ENCODE measurements at regions not wholly inside any gene's neighbourhood (a gene's known extent, or its start where the extent isn't known, plus 50 kb on each side); places are given as distances from the start of the nearest gene placed in this dataset.

DNA sequence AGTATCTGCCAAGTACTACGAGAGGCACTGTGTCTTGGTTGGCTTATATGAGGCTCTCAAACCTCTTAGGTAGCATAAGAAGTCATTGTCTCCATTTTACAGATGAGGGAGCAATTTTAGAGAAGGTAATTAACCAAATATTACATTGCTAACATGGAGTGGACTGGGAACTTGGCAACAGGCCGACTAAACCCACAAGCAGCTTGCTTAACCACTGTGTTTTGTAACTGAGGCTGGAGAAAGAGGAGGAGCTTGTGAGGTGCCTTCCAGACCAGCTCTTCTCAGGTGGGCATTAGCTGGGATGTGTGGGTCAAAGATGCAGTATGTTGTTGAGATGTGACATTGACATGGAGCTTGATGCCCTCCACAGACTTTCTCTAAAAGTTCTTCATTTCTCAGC lies 835.6 kb upstream of the RBFOX1 start (continued):
- TF ChIP-seq, protein P1, sequence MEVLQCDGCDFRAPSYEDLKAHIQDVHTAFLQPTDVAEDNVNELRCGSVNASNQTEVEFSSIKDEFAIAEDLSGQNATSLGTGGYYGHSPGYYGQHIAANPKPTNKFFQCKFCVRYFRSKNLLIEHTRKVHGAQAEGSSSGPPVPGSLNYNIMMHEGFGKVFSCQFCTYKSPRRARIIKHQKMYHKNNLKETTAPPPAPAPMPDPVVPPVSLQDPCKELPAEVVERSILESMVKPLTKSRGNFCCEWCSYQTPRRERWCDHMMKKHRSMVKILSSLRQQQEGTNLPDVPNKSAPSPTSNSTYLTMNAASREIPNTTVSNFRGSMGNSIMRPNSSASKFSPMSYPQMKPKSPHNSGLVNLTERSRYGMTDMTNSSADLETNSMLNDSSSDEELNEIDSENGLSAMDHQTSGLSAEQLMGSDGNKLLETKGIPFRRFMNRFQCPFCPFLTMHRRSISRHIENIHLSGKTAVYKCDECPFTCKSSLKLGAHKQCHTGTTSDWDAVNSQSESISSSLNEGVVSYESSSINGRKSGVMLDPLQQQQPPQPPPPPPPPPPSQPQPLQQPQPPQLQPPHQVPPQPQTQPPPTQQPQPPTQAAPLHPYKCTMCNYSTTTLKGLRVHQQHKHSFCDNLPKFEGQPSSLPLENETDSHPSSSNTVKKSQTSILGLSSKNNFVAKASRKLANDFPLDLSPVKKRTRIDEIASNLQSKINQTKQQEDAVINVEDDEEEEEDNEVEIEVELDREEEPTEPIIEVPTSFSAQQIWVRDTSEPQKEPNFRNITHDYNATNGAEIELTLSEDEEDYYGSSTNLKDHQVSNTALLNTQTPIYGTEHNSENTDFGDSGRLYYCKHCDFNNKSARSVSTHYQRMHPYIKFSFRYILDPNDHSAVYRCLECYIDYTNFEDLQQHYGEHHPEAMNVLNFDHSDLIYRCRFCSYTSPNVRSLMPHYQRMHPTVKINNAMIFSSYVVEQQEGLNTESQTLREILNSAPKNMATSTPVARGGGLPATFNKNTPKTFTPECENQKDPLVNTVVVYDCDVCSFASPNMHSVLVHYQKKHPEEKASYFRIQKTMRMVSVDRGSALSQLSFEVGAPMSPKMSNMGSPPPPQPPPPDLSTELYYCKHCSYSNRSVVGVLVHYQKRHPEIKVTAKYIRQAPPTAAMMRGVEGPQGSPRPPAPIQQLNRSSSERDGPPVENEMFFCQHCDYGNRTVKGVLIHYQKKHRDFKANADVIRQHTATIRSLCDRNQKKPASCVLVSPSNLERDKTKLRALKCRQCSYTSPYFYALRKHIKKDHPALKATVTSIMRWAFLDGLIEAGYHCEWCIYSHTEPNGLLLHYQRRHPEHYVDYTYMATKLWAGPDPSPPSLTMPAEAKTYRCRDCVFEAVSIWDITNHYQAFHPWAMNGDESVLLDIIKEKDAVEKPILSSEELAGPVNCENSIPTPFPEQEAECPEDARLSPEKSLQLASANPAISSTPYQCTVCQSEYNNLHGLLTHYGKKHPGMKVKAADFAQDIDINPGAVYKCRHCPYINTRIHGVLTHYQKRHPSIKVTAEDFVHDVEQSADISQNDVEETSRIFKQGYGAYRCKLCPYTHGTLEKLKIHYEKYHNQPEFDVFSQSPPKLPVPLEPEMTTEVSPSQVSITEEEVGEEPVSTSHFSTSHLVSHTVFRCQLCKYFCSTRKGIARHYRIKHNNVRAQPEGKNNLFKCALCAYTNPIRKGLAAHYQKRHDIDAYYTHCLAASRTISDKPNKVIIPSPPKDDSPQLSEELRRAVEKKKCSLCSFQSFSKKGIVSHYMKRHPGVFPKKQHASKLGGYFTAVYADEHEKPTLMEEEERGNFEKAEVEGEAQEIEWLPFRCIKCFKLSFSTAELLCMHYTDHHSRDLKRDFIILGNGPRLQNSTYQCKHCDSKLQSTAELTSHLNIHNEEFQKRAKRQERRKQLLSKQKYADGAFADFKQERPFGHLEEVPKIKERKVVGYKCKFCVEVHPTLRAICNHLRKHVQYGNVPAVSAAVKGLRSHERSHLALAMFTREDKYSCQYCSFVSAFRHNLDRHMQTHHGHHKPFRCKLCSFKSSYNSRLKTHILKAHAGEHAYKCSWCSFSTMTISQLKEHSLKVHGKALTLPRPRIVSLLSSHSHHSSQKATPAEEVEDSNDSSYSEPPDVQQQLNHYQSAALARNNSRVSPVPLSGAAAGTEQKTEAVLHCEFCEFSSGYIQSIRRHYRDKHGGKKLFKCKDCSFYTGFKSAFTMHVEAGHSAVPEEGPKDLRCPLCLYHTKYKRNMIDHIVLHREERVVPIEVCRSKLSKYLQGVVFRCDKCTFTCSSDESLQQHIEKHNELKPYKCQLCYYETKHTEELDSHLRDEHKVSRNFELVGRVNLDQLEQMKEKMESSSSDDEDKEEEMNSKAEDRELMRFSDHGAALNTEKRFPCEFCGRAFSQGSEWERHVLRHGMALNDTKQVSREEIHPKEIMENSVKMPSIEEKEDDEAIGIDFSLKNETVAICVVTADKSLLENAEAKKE (CRISPR knock-in tag; IDR thresholded peaks at IDR 0.05): no peak
- TF ChIP-seq NANOG (IDR thresholded peaks at IDR 0.05; ENCODE audit: borderline replicate concordance) (no peak), STAT1 (IDR thresholded peaks at IDR 0.05; ENCODE audit: unreplicated experiment) (no peak), EZH2phosphoT487 (IDR thresholded peaks at IDR 0.05; ENCODE audit: unreplicated experiment) (no peak), CREB1 (CRISPR knock-in tag; IDR thresholded peaks at IDR 0.05; ENCODE audit: low read depth) (no peak)
- TF ChIP-seq, protein P2, sequence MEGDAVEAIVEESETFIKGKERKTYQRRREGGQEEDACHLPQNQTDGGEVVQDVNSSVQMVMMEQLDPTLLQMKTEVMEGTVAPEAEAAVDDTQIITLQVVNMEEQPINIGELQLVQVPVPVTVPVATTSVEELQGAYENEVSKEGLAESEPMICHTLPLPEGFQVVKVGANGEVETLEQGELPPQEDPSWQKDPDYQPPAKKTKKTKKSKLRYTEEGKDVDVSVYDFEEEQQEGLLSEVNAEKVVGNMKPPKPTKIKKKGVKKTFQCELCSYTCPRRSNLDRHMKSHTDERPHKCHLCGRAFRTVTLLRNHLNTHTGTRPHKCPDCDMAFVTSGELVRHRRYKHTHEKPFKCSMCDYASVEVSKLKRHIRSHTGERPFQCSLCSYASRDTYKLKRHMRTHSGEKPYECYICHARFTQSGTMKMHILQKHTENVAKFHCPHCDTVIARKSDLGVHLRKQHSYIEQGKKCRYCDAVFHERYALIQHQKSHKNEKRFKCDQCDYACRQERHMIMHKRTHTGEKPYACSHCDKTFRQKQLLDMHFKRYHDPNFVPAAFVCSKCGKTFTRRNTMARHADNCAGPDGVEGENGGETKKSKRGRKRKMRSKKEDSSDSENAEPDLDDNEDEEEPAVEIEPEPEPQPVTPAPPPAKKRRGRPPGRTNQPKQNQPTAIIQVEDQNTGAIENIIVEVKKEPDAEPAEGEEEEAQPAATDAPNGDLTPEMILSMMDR (conservative IDR thresholded peaks at IDR 0.05; ENCODE audit: low read depth in 2 of 2): no peak

DNA sequence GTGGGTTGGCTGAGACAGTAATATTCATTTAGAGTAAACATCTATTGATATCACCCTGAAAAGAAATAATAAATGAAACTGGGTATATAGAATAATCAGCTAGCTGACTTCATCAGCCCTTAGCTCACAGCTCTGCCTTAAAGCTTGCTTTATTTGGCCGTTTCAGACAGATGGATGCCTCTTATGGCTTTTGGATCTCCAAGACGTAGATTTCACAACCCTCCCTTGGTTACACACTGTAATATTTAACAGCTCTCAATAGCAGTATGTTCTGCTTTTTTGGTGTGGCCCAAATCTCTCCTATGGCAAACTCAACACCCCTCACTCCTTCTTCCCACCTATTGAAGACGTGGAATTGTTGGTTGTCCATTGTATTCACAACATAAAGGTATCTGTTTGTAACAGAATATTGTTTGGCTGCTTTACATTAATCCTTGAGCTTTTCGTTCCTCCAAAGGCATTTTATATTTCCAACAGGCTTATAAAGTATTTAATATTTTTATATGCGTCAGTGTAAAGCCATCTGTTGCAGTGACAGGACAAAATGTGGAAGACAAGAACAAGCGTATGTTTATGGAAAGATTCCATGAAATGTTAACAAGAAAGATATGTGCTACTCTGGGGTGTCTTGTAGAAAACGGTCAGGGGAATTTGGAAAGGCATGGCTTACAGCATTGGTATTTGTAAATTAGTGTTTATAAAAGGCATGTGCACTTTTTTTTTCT lies 837.0 kb upstream of the RBFOX1 start:
- no peak overlapping the region for H2AFZ ChIP-seq
- H3K4me3 Mint-ChIP-seq: no peak overlapping the region
- H3K4me1 Mint-ChIP-seq: peaks cover 5% of the 10 kb centered on the region; the same call in 2 of the 3 replicates
- H4K20me1 ChIP-seq (replicated peaks; ENCODE audit: insufficient read depth): no peaks in the 10 kb centered on the region
- H3K27me3 ChIP-seq (ENCODE audit: insufficient read depth): no peaks in the 10 kb centered on the region
- no peaks in the 10 kb centered on the region for H3F3A ChIP-seq (replicated peaks; ENCODE audit: low read depth)
- no peak overlapping the region for H3K4me3 ChIP-seq
- no peak overlapping the region for H3K27ac Mint-ChIP-seq
- ATAC-seq (no peak), DNase-seq (ENCODE audit: low spot score) (no peak)
- no peaks in the 10 kb centered on the region for H3K27me3 Mint-ChIP-seq (ENCODE audit: insufficient read depth, low read depth, poor library complexity)
- no peaks in the 10 kb centered on the region for H3K4me1 ChIP-seq (ENCODE audit: insufficient read depth)
- no peaks in the 10 kb centered on the region for H3K79me2 ChIP-seq (replicated peaks; ENCODE audit: insufficient read depth)
- no peaks in the 10 kb centered on the region for H3K36me3 Mint-ChIP-seq (ENCODE audit: low read depth)
- no peak overlapping the region for H3K27ac ChIP-seq (ENCODE audit: low read depth)
- H3K9me2 ChIP-seq (ENCODE audit: insufficient read depth): no peaks in the 10 kb centered on the region
- no peak overlapping the region for H3K4me2 ChIP-seq
- H3K9me3 Mint-ChIP-seq: no peaks in the 10 kb centered on the region
- no peaks in the 10 kb centered on the region for H3K36me3 ChIP-seq (ENCODE audit: insufficient read depth)
- TF ChIP-seq, protein P3, sequence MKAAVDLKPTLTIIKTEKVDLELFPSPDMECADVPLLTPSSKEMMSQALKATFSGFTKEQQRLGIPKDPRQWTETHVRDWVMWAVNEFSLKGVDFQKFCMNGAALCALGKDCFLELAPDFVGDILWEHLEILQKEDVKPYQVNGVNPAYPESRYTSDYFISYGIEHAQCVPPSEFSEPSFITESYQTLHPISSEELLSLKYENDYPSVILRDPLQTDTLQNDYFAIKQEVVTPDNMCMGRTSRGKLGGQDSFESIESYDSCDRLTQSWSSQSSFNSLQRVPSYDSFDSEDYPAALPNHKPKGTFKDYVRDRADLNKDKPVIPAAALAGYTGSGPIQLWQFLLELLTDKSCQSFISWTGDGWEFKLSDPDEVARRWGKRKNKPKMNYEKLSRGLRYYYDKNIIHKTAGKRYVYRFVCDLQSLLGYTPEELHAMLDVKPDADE (IDR thresholded peaks at IDR 0.05): no peak
- no peak for TF ChIP-seq ZNF114 (CRISPR knock-in tag; IDR thresholded peaks at IDR 0.05)
- TF ChIP-seq, protein P2 (conservative IDR thresholded peaks at IDR 0.05; ENCODE audit: low read depth in 2 of 2): no peak
- TF ChIP-seq ZNF331 (CRISPR knock-in tag; IDR thresholded peaks at IDR 0.05; ENCODE audit: low read depth): no peak
- TF ChIP-seq NANOG (IDR thresholded peaks at IDR 0.05; ENCODE audit: borderline replicate concordance): no peak
- TF ChIP-seq EZH2phosphoT487 (IDR thresholded peaks at IDR 0.05; ENCODE audit: unreplicated experiment): no peak
- TF ChIP-seq CREB1 (CRISPR knock-in tag; IDR thresholded peaks at IDR 0.05; ENCODE audit: low read depth): no peak
- TF ChIP-seq JUNB (IDR thresholded peaks at IDR 0.05; ENCODE audit: unreplicated experiment): no peak
- no peak for TF ChIP-seq EZH2 (IDR thresholded peaks at IDR 0.05; ENCODE audit: low read depth, unreplicated experiment)
- no peak for TF ChIP-seq POLR2AphosphoS5 (IDR thresholded peaks at IDR 0.05; ENCODE audit: low read depth)
- TF ChIP-seq STAT1 (IDR thresholded peaks at IDR 0.05; ENCODE audit: unreplicated experiment): no peak
